Endothelial cell of umbilical vein (primary cell): ENCODE measurements at regions not wholly inside any gene's neighbourhood (a gene's known extent, or its start where the extent isn't known, plus 50 kb on each side); places are given as distances from the start of the nearest gene placed in this dataset.

Source experiments
- EZH2 ChIP-seq: IDR thresholded peaks from 2 replicates; pipeline ENCODE4 v1.6.1; 2012; ENCODE audit warnings: borderline replicate concordance, low read depth, mild to moderate bottlenecking, moderate library complexity, low read length, inconsistent platforms; ENCODE audit not compliant: severe bottlenecking
- FOS ChIP-seq: IDR thresholded peaks from 2 replicates; pipeline ENCODE4 v1.6.1; 2011; ENCODE audit warnings: mild to moderate bottlenecking, low read length, moderate library complexity, borderline replicate concordance; ENCODE audit not compliant: insufficient read depth
- MYC ChIP-seq: IDR thresholded peaks from one replicate; pipeline ENCODE4 v1.6.1; 2011; ENCODE audit warnings: mild to moderate bottlenecking, low read depth, low read length
- POLR2A ChIP-seq: IDR thresholded peaks from 2 replicates; pipeline ENCODE4 v1.6.1; 2012; ENCODE audit warnings: low read depth, mild to moderate bottlenecking, control low read depth, low read length
- POLR2AphosphoS5 ChIP-seq: IDR thresholded peaks from 2 replicates; pipeline ENCODE4 v1.6.1; 2012; ENCODE audit warnings: low read depth, mild to moderate bottlenecking, control low read depth, low read length, moderate library complexity; ENCODE audit not compliant: insufficient read depth
- TF ChIP-seq, protein P1 (sequence below), 2 donors: IDR thresholded peaks; 1 replicate in 1 of 2; 2 replicates in 1 of 2; pipeline ENCODE4 v1.5.1; 2011; ENCODE audit warnings: low read length in 2 of 2, mild to moderate bottlenecking in 2 of 2, moderate library complexity in 2 of 2, control low read depth in 1 of 2, inconsistent platforms in 1 of 2, low read depth in 1 of 2; ENCODE audit not compliant: insufficient read depth in 1 of 2; ENCODE audit errors: extremely low read depth in 1 of 2
- TF ChIP-seq, protein P2 (sequence below): IDR thresholded peaks from 2 replicates; pipeline ENCODE4 v1.6.1; 2011; ENCODE audit not compliant: insufficient read depth, insufficient read length

DNA sequence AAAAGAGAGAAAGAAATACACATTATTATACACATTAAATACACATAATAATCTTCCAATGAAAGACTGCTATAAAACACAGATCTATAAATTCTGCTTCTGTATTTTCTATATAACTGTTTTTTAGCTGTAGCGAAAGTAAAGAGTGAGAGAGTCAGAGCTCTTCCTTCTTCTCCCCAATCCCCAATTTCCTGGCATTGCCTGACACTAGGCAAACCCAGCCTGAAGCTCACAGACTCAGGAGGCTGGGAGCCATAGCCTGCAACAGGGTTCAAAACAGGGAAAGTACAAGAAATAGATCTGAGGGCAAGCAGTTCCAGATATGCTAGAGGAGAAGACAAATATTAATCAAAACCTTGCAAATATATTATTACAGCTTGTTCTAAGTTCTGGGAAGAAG lies 201.6 kb downstream of the HNRNPD start:
- TF ChIP-seq FOS, result no peak
- TF ChIP-seq, protein P1, sequence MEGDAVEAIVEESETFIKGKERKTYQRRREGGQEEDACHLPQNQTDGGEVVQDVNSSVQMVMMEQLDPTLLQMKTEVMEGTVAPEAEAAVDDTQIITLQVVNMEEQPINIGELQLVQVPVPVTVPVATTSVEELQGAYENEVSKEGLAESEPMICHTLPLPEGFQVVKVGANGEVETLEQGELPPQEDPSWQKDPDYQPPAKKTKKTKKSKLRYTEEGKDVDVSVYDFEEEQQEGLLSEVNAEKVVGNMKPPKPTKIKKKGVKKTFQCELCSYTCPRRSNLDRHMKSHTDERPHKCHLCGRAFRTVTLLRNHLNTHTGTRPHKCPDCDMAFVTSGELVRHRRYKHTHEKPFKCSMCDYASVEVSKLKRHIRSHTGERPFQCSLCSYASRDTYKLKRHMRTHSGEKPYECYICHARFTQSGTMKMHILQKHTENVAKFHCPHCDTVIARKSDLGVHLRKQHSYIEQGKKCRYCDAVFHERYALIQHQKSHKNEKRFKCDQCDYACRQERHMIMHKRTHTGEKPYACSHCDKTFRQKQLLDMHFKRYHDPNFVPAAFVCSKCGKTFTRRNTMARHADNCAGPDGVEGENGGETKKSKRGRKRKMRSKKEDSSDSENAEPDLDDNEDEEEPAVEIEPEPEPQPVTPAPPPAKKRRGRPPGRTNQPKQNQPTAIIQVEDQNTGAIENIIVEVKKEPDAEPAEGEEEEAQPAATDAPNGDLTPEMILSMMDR (IDR thresholded peaks at IDR 0.05; ENCODE audit: extremely low read depth in 1 of 2, insufficient read depth in 1 of 2, low read depth in 1 of 2, low read length in 2 of 2), result no peak
- TF ChIP-seq POLR2AphosphoS5, result no peak
- TF ChIP-seq, protein P2, sequence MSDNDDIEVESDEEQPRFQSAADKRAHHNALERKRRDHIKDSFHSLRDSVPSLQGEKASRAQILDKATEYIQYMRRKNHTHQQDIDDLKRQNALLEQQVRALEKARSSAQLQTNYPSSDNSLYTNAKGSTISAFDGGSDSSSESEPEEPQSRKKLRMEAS, result no peak
- TF ChIP-seq POLR2A, result no peak
- no peak for TF ChIP-seq EZH2
- TF ChIP-seq MYC, result no peak
